ENCODE measurements at regions not wholly inside any gene's neighbourhood (a gene's known extent, or its start where the extent isn't known, plus 50 kb on each side); places are given as distances from the start of the nearest gene placed in this dataset.

- Histone ChIP-seq H3K27ac (ENCODE audit: low read length) (no peak overlapping the region), H3K27me3 (ENCODE audit: control insufficient read depth, insufficient read depth, low read length) (no peaks in the 10 kb centered on the region), H3K36me3 (ENCODE audit: control insufficient read depth, insufficient read depth, low read length) (no peaks in the 10 kb centered on the region), H3K9me3 (replicated peaks; ENCODE audit: control insufficient read depth, low read depth, low read length) (no peaks in the 10 kb centered on the region), H3K4me1 (ENCODE audit: control insufficient read depth, insufficient read depth, low read length) (peaks cover 7% of the 10 kb centered on the region), H3K4me3 (ENCODE audit: low read length) (no peak overlapping the region)
- DNase-seq: no peak
These were observed 59.7 kb downstream of the TEX35 start for GRCh38 chr1:178572604-178573003.

GRCh38 chr1:178573330-178573729 lies 60.4 kb downstream of the TEX35 start:
- DNase-seq: no peak
- WGBS (ENCODE audit: insufficient coverage): no CpG with 5 or more reads among the region's 3 CpGs

GRCh38 chr1:178574345-178574744 lies 61.4 kb downstream of the TEX35 start:
- Histone ChIP-seq H3K36me3 (ENCODE audit: control insufficient read depth, insufficient read depth, low read length) (no peaks in the 10 kb centered on the region), H3K9me3 (replicated peaks; ENCODE audit: control insufficient read depth, low read depth, low read length) (no peaks in the 10 kb centered on the region), H3K27ac (ENCODE audit: low read length) (no peak overlapping the region), H3K4me1 (ENCODE audit: control insufficient read depth, insufficient read depth, low read length) (peaks cover 10% of the 10 kb centered on the region), H3K4me3 (ENCODE audit: low read length) (no peak overlapping the region), H3K27me3 (ENCODE audit: control insufficient read depth, insufficient read depth, low read length) (no peaks in the 10 kb centered on the region)
- no CpG with 5 or more reads among the region's 2 CpGs for WGBS (ENCODE audit: insufficient coverage)
- no peak for DNase-seq

More at GRCh38 chr1:178573330-178573729, 60.4 kb downstream of the TEX35 start:
- H3K27me3 ChIP-seq (ENCODE audit: control insufficient read depth, insufficient read depth, low read length): no peaks in the 10 kb centered on the region
- no peaks in the 10 kb centered on the region for H3K36me3 ChIP-seq (ENCODE audit: control insufficient read depth, insufficient read depth, low read length)
- H3K9me3 ChIP-seq (replicated peaks; ENCODE audit: control insufficient read depth, low read depth, low read length): no peaks in the 10 kb centered on the region
- no peak overlapping the region for H3K27ac ChIP-seq (ENCODE audit: low read length)
- H3K4me3 ChIP-seq (ENCODE audit: low read length): no peak overlapping the region
- peaks cover 7% of the 10 kb centered on the region for H3K4me1 ChIP-seq (ENCODE audit: control insufficient read depth, insufficient read depth, low read length)

- DNase-seq: peak; percentile 65
- Histone ChIP-seq H3K4me3 (ENCODE audit: low read length) (no peak overlapping the region), H3K4me1 (ENCODE audit: control insufficient read depth, insufficient read depth, low read length) (peaks cover 12% of the 10 kb centered on the region), H3K36me3 (ENCODE audit: control insufficient read depth, insufficient read depth, low read length) (no peaks in the 10 kb centered on the region), H3K9me3 (replicated peaks; ENCODE audit: control insufficient read depth, low read depth, low read length) (no peaks in the 10 kb centered on the region), H3K27me3 (ENCODE audit: control insufficient read depth, insufficient read depth, low read length) (no peaks in the 10 kb centered on the region), H3K27ac (ENCODE audit: low read length) (peak overlapping the region; percentile 70)
- no CpG with 5 or more reads among the region's 3 CpGs for WGBS (ENCODE audit: insufficient coverage)
These were observed 62.9 kb downstream of the TEX35 start for GRCh38 chr1:178575611-178576361.

GRCh38 chr1:178576841-178577240 lies 63.9 kb downstream of the TEX35 start:
- H3K27me3 ChIP-seq (ENCODE audit: control insufficient read depth, insufficient read depth, low read length): no peaks in the 10 kb centered on the region
- 96% methylated on average over 4 of the region's 6 CpGs for WGBS (ENCODE audit: insufficient coverage)
- H3K9me3 ChIP-seq (replicated peaks; ENCODE audit: control insufficient read depth, low read depth, low read length): no peaks in the 10 kb centered on the region
- H3K27ac ChIP-seq (ENCODE audit: low read length): no peak overlapping the region
- DNase-seq: no peak
- H3K36me3 ChIP-seq (ENCODE audit: control insufficient read depth, insufficient read depth, low read length): no peaks in the 10 kb centered on the region
- no peak overlapping the region for H3K4me3 ChIP-seq (ENCODE audit: low read length)
- peaks cover 22% of the 10 kb centered on the region for H3K4me1 ChIP-seq (ENCODE audit: control insufficient read depth, insufficient read depth, low read length)

- peaks cover 32% of the 10 kb centered on the region for H3K4me1 ChIP-seq (ENCODE audit: control insufficient read depth, insufficient read depth, low read length)
- H3K27ac ChIP-seq (ENCODE audit: low read length): no peak overlapping the region
- no peak overlapping the region for H3K4me3 ChIP-seq (ENCODE audit: low read length)
- H3K9me3 ChIP-seq (replicated peaks; ENCODE audit: control insufficient read depth, low read depth, low read length): no peaks in the 10 kb centered on the region
- 40% methylated on average over 1 of the region's 4 CpGs for whole genome bisulfite sequencing (ENCODE audit: insufficient coverage)
- H3K36me3 ChIP-seq (ENCODE audit: control insufficient read depth, insufficient read depth, low read length): no peaks in the 10 kb centered on the region
- no peak for DNase-seq
- H3K27me3 ChIP-seq (ENCODE audit: control insufficient read depth, insufficient read depth, low read length): no peaks in the 10 kb centered on the region
These were observed 65.0 kb downstream of the TEX35 start for GRCh38 chr1:178577882-178578281.

GRCh38 chr1:178578541-178578940 lies 65.6 kb downstream of the TEX35 start:
- H3K9me3 ChIP-seq (replicated peaks; ENCODE audit: control insufficient read depth, low read depth, low read length): no peaks in the 10 kb centered on the region
- no peak overlapping the region for H3K27ac ChIP-seq (ENCODE audit: low read length)
- H3K27me3 ChIP-seq (ENCODE audit: control insufficient read depth, insufficient read depth, low read length): no peaks in the 10 kb centered on the region
- no peak for DNase-seq
- H3K4me3 ChIP-seq (ENCODE audit: low read length): no peak overlapping the region
- no peaks in the 10 kb centered on the region for H3K36me3 ChIP-seq (ENCODE audit: control insufficient read depth, insufficient read depth, low read length)
- 86% methylated on average over 4 of the region's 7 CpGs for WGBS (ENCODE audit: insufficient coverage)
- peaks cover 32% of the 10 kb centered on the region for H3K4me1 ChIP-seq (ENCODE audit: control insufficient read depth, insufficient read depth, low read length)

- no peaks in the 10 kb centered on the region for H3K9me3 ChIP-seq (replicated peaks; ENCODE audit: control insufficient read depth, low read depth, low read length)
- no peaks in the 10 kb centered on the region for H3K36me3 ChIP-seq (ENCODE audit: control insufficient read depth, insufficient read depth, low read length)
- peaks cover 32% of the 10 kb centered on the region for H3K4me1 ChIP-seq (ENCODE audit: control insufficient read depth, insufficient read depth, low read length)
- H3K4me3 ChIP-seq (ENCODE audit: low read length): no peak overlapping the region
- no peaks in the 10 kb centered on the region for H3K27me3 ChIP-seq (ENCODE audit: control insufficient read depth, insufficient read depth, low read length)
- DNase-seq: no peak
- no peak overlapping the region for H3K27ac ChIP-seq (ENCODE audit: low read length)
- WGBS (ENCODE audit: insufficient coverage): 83% methylated on average over 4 of the region's 4 CpGs
These were observed 66.2 kb downstream of the TEX35 start for GRCh38 chr1:178579095-178579494.

- 80% methylated on average over 1 of the region's 6 CpGs for whole genome bisulfite sequencing (ENCODE audit: insufficient coverage)
- Histone ChIP-seq H3K9me3 (replicated peaks; ENCODE audit: control insufficient read depth, low read depth, low read length) (no peaks in the 10 kb centered on the region), H3K4me3 (ENCODE audit: low read length) (no peak overlapping the region), H3K27ac (ENCODE audit: low read length) (no peak overlapping the region), H3K36me3 (ENCODE audit: control insufficient read depth, insufficient read depth, low read length) (no peaks in the 10 kb centered on the region), H3K4me1 (ENCODE audit: control insufficient read depth, insufficient read depth, low read length) (peaks cover 32% of the 10 kb centered on the region), H3K27me3 (ENCODE audit: control insufficient read depth, insufficient read depth, low read length) (no peaks in the 10 kb centered on the region)
- DNase-seq: no peak
These were observed 66.7 kb downstream of the TEX35 start for GRCh38 chr1:178579562-178579961.

- Histone ChIP-seq H3K4me3 (ENCODE audit: low read length) (no peak overlapping the region), H3K4me1 (ENCODE audit: control insufficient read depth, insufficient read depth, low read length) (peaks cover 32% of the 10 kb centered on the region), H3K27me3 (ENCODE audit: control insufficient read depth, insufficient read depth, low read length) (no peaks in the 10 kb centered on the region), H3K36me3 (ENCODE audit: control insufficient read depth, insufficient read depth, low read length) (no peaks in the 10 kb centered on the region), H3K27ac (ENCODE audit: low read length) (no peak overlapping the region), H3K9me3 (replicated peaks; ENCODE audit: control insufficient read depth, low read depth, low read length) (no peaks in the 10 kb centered on the region)
- 97% methylated on average over 5 of the region's 5 CpGs for WGBS (ENCODE audit: insufficient coverage)
- no peak for DNase-seq
These were observed 67.2 kb downstream of the TEX35 start for GRCh38 chr1:178580096-178580495.

GRCh38 chr1:178580876-178581275 lies 68.0 kb downstream of the TEX35 start:
- Histone ChIP-seq H3K9me3 (replicated peaks; ENCODE audit: control insufficient read depth, low read depth, low read length) (no peaks in the 10 kb centered on the region), H3K27ac (ENCODE audit: low read length) (peak overlapping the region; percentile 38), H3K4me3 (ENCODE audit: low read length) (no peak overlapping the region), H3K36me3 (ENCODE audit: control insufficient read depth, insufficient read depth, low read length) (no peaks in the 10 kb centered on the region), H3K27me3 (ENCODE audit: control insufficient read depth, insufficient read depth, low read length) (no peaks in the 10 kb centered on the region), H3K4me1 (ENCODE audit: control insufficient read depth, insufficient read depth, low read length) (peaks cover 26% of the 10 kb centered on the region)
- no peak for DNase-seq
- WGBS (ENCODE audit: insufficient coverage): 77% methylated on average over 4 of the region's 5 CpGs

Data from muscle of leg (tissue), 3 donors.